GM06990 (cell line): ENCODE measurements at regions not wholly inside any gene's neighbourhood (a gene's known extent, or its start where the extent isn't known, plus 50 kb on each side); places are given as distances from the start of the nearest gene placed in this dataset.

Source experiments
- DNase-seq: peaks from one replicate; pipeline ENCODE4 v3.0.0-alpha.2; 2011; ENCODE audit not compliant: insufficient read length; ENCODE audit errors: extremely low read depth
- H3K27me3 ChIP-seq: replicated peaks from 2 replicates; pipeline ENCODE4 v1.6.0; 2011; ENCODE audit warnings: low read length; ENCODE audit not compliant: control insufficient read depth, insufficient read depth
- H3K36me3 ChIP-seq: 2 replicates; pipeline ENCODE4 v1.5.1; 2011; ENCODE audit warnings: low read length; ENCODE audit not compliant: control insufficient read depth, insufficient read depth
- H3K4me3 ChIP-seq: replicated peaks from 2 replicates; pipeline ENCODE4 v1.5.1; 2011; ENCODE audit warnings: low read depth, mild to moderate bottlenecking, control low read depth, low read length
- TF ChIP-seq, protein P1 (sequence below): IDR thresholded peaks from 2 replicates; pipeline ENCODE4 v1.5.1; 2011; ENCODE audit warnings: low read length, control low read depth, mild to moderate bottlenecking, inconsistent platforms; ENCODE audit not compliant: insufficient read depth, poor library complexity, severe bottlenecking

DNA sequence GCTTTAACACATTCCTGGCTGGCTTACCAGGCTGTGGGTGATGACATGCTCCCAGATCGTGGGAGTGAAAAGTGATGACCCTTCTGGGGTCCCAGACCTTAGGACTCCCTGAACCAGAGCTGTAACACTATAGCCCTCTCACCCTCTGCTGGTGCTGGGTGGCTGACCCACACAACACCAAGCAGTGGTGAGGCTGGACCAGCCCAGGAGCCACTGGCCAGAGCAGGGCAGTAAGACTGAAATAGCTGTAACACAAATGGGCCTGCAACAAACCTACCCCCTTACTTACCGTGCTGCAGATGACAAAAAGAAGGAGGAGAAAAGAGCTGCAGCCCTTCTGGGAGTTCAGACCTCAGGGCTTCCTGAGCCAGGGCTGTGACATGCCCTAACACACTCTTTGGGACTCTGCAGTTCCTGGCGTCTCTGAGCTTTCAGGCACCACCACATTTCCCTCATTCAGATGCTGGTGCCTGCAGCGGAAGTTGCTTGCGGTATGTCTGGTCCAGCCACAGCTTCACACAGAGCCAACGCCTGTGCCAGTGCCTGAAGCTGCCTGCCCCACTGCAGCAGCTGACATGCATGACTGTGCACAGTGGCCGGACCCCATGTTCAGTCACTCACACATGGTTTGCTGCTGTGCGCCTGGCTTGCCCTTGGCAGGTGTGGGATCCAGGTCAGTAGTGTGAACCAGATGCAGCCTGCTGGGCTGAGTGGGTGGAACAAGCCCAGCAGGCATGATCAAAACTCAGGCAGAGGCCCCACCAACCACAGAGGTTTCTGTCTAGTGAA is 1247.4 kb downstream of the EFNA5 start:
- DNase-seq: no peak
- Histone ChIP-seq H3K4me3 (no peak overlapping the region), H3K36me3 (no peaks in the 10 kb centered on the region), H3K27me3 (no peaks in the 10 kb centered on the region)
- TF ChIP-seq, protein P1, sequence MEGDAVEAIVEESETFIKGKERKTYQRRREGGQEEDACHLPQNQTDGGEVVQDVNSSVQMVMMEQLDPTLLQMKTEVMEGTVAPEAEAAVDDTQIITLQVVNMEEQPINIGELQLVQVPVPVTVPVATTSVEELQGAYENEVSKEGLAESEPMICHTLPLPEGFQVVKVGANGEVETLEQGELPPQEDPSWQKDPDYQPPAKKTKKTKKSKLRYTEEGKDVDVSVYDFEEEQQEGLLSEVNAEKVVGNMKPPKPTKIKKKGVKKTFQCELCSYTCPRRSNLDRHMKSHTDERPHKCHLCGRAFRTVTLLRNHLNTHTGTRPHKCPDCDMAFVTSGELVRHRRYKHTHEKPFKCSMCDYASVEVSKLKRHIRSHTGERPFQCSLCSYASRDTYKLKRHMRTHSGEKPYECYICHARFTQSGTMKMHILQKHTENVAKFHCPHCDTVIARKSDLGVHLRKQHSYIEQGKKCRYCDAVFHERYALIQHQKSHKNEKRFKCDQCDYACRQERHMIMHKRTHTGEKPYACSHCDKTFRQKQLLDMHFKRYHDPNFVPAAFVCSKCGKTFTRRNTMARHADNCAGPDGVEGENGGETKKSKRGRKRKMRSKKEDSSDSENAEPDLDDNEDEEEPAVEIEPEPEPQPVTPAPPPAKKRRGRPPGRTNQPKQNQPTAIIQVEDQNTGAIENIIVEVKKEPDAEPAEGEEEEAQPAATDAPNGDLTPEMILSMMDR: no peak

GRCh38 chr5:106420102-106420501 is 1250.6 kb downstream of the EFNA5 start:
- no peak for DNase-seq
- no peaks in the 10 kb centered on the region for H3K36me3 ChIP-seq
- no peak overlapping the region for H3K4me3 ChIP-seq
- TF ChIP-seq, protein P1: no peak
- H3K27me3 ChIP-seq: no peaks in the 10 kb centered on the region

DNA sequence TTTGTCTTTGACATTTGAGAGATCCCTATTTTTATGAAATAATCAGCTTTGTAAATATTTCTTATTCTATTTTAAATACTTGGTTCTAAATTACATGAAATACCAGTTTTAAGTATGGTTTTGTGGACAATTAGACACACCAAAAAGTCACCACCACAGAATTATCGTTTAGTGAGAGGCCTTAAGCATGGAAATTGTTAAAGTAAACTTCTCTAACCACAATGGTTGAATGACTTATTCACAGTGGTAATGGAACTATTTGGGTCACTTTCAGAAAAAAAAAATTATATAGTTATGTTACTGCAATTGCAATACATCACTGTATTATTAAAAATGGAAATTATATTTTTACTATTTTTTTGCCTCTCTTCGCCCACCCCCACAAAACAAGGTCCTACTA is 1252.5 kb downstream of the EFNA5 start:
- TF ChIP-seq, protein P1: no peak
- no peak overlapping the region for H3K4me3 ChIP-seq
- no peak for DNase-seq
- no peaks in the 10 kb centered on the region for H3K36me3 ChIP-seq
- no peaks in the 10 kb centered on the region for H3K27me3 ChIP-seq

- Histone ChIP-seq H3K27me3 (no peaks in the 10 kb centered on the region), H3K4me3 (no peak overlapping the region), H3K36me3 (no peaks in the 10 kb centered on the region)
- TF ChIP-seq, protein P1: no peak
- no peak for DNase-seq
These were observed 1253.2 kb downstream of the EFNA5 start for GRCh38 chr5:106417566-106417965.

GRCh38 chr5:106417163-106417562 is 1253.6 kb downstream of the EFNA5 start:
- no peak for DNase-seq
- Histone ChIP-seq H3K27me3 (no peaks in the 10 kb centered on the region), H3K4me3 (no peak overlapping the region), H3K36me3 (no peaks in the 10 kb centered on the region)
- TF ChIP-seq, protein P1: no peak
